HepG2 (cell line): ENCODE measurements at regions not wholly inside any gene's neighbourhood (a gene's known extent, or its start where the extent isn't known, plus 50 kb on each side); places are given as distances from the start of the nearest gene placed in this dataset.

Experiments
- BCLAF1 ChIP-seq: fragments of 450-650 bp; IDR thresholded peaks from 2 replicates; pipeline ENCODE4 v1.6.1; 2017; ENCODE audit warnings: mild to moderate bottlenecking
- EZH2 ChIP-seq: conservative IDR thresholded peaks from 2 replicates; pipeline ENCODE4 v1.6.1; 2012; ENCODE audit warnings: mild to moderate bottlenecking, low read depth, low read length, moderate library complexity
- GLMP ChIP-seq: sonication (generic); formaldehyde crosslinking; IDR thresholded peaks from 2 replicates; pipeline ENCODE4 v1.9.0; 2021; ENCODE audit warnings: missing genetic modification reagents, mild to moderate bottlenecking, borderline replicate concordance
- HCFC1 ChIP-seq: fragments of 150-350 bp; IDR thresholded peaks from 2 replicates; pipeline ENCODE4 v1.6.1; 2014; ENCODE audit warnings: low read depth, low read length
- JUN ChIP-seq: sonication (generic); formaldehyde crosslinking; IDR thresholded peaks from 2 replicates; pipeline ENCODE4 v1.4.0; 2020; ENCODE audit warnings: mild to moderate bottlenecking, missing genetic modification reagents
- NPAS2 ChIP-seq: sonication (generic); formaldehyde crosslinking; IDR thresholded peaks from 2 replicates; pipeline ENCODE4 v1.8.0; 2022; ENCODE audit warnings: mild to moderate bottlenecking, missing genetic modification reagents, borderline replicate concordance
- POLR2AphosphoS5 ChIP-seq: IDR thresholded peaks from 2 replicates; pipeline ENCODE4 v1.6.1; 2012; ENCODE audit warnings: low read depth, low read length
- SMAD1 ChIP-seq: sonication (generic); formaldehyde crosslinking; IDR thresholded peaks from 2 replicates; pipeline ENCODE4 v1.4.0; 2020; ENCODE audit warnings: missing genetic modification reagents, low read depth, mild to moderate bottlenecking, borderline replicate concordance
- ZNF10 ChIP-seq: sonication (generic); formaldehyde crosslinking; IDR thresholded peaks from 2 replicates; pipeline ENCODE4 v1.4.0; 2020; ENCODE audit warnings: mild to moderate bottlenecking, low read depth, missing genetic modification reagents, borderline replicate concordance
- ZNF746 ChIP-seq: sonication (generic); formaldehyde crosslinking; IDR thresholded peaks from 2 replicates; pipeline ENCODE4 v1.8.0; 2022; ENCODE audit warnings: mild to moderate bottlenecking, missing genetic modification reagents

GRCh38 chr3:64985072-64985471, 297.3 kb upstream of the ADAMTS9 start:
- TF ChIP-seq GLMP (CRISPR knock-in tag) (no peak), ZNF746 (CRISPR knock-in tag) (no peak), ZNF10 (no peak), EZH2 (no peak), POLR2AphosphoS5 (no peak), NPAS2 (CRISPR knock-in tag) (no peak), BCLAF1 (no peak), SMAD1 (CRISPR knock-in tag) (no peak), HCFC1 (no peak), JUN (CRISPR knock-in tag) (no peak)
